Gastroesophageal sphincter (tissue), 3 donors: ENCODE measurements at regions not wholly inside any gene's neighbourhood (a gene's known extent, or its start where the extent isn't known, plus 50 kb on each side); places are given as distances from the start of the nearest gene placed in this dataset.

Experiments
- EP300 ChIP-seq: sonication (generic); formaldehyde crosslinking; IDR thresholded peaks from one replicate; pipeline ENCODE4 v1.6.1; 2017; ENCODE audit warnings: antibody characterized with exemption, mild to moderate bottlenecking
- POLR2A ChIP-seq, 2 donors: fragments of 450-650 bp; IDR thresholded peaks; one replicate each; pipeline ENCODE4 v1.6.1; 2017; ENCODE audit warnings: antibody characterized with exemption in 2 of 2, mild to moderate bottlenecking in 2 of 2, moderate library complexity in 1 of 2
- POLR2AphosphoS5 ChIP-seq: sonication (generic); formaldehyde crosslinking; IDR thresholded peaks from one replicate; pipeline ENCODE4 v1.6.1; 2017; ENCODE audit warnings: antibody characterized with exemption
- TF ChIP-seq, protein P1 (sequence below), 4 experiments: fragments of 200-600 bp in 2 of 4; fragments of 450-650 bp in 2 of 4; sonication (generic) in 1 of 4; IDR thresholded peaks; one replicate each; pipeline ENCODE4 v1.5.1; 2017 to 2019; ENCODE audit warnings: antibody characterized with exemption in 4 of 4, mild to moderate bottlenecking in 2 of 4, moderate library complexity in 2 of 4

DNA sequence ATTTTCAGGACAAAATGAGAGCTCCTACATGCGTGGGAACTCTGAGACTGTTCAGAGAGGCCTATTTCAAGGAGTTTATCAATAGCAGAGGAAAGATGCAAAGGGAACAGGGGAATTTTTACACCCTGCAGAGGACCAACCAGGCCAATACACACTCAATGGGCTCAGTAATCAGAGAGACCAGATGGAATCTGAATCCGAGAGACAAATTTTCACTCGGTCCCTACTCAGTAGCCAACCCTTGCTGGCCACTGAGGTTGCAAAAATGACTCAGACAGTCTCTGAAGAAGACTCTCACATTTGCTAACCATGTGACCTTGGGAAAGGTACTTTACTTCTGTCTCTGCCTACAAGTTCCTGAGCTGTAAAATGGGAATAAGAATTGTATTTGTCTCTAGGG is 479.4 kb downstream of the CDK5RAP2 start:
- TF ChIP-seq POLR2A (IDR thresholded peaks at IDR 0.05) (no peak), POLR2AphosphoS5 (no peak), EP300 (no peak)
- TF ChIP-seq, protein P1, sequence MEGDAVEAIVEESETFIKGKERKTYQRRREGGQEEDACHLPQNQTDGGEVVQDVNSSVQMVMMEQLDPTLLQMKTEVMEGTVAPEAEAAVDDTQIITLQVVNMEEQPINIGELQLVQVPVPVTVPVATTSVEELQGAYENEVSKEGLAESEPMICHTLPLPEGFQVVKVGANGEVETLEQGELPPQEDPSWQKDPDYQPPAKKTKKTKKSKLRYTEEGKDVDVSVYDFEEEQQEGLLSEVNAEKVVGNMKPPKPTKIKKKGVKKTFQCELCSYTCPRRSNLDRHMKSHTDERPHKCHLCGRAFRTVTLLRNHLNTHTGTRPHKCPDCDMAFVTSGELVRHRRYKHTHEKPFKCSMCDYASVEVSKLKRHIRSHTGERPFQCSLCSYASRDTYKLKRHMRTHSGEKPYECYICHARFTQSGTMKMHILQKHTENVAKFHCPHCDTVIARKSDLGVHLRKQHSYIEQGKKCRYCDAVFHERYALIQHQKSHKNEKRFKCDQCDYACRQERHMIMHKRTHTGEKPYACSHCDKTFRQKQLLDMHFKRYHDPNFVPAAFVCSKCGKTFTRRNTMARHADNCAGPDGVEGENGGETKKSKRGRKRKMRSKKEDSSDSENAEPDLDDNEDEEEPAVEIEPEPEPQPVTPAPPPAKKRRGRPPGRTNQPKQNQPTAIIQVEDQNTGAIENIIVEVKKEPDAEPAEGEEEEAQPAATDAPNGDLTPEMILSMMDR (IDR thresholded peaks at IDR 0.05): no peak
